ENCODE measurements at regions not wholly inside any gene's neighbourhood (a gene's known extent, or its start where the extent isn't known, plus 50 kb on each side); places are given as distances from the start of the nearest gene placed in this dataset.

- H3K4me3 ChIP-seq (ENCODE audit: low read depth, low read length), result no peak overlapping the region
- no peak for DNase-seq (ENCODE audit: low read depth)
- TF ChIP-seq CTCF (IDR thresholded peaks at IDR 0.05; ENCODE audit: low read depth, low read length) (no peak), MAX (IDR thresholded peaks at IDR 0.05; ENCODE audit: low read depth, low read length) (no peak)
Measured at GRCh38 chr6:27065183-27065582, 182.3 kb upstream of the PRSS16 start.

DNA sequence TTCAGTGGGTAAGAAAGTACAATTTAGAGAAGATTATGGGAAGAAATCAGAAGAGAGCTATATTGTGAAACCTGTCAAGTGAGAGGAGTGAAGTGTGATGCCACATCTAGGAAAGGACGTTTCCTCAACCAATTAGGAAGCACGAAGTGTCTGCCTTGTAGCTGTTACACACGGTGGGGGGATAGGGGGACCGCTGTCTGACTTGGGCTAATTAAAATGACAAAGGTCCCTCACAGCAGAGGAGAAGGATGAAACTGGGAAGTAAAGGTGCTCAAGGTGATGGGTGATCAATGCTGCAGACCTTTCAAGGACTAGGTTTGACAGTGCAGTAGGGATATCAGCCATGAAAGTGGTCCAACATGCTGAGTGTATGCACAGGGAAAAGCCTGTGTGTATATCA is 181.1 kb upstream of the PRSS16 start:
- TF ChIP-seq CTCF (IDR thresholded peaks at IDR 0.05; ENCODE audit: low read depth, low read length), result no peak
- TF ChIP-seq MAX (IDR thresholded peaks at IDR 0.05; ENCODE audit: low read depth, low read length), result no peak
- TF ChIP-seq POLR2A (IDR thresholded peaks at IDR 0.05; ENCODE audit: extremely low read depth, insufficient read length), result no peak
- H3K4me3 ChIP-seq (ENCODE audit: low read depth, low read length), result no peak overlapping the region
- DNase-seq (ENCODE audit: low read depth), result no peak

DNA sequence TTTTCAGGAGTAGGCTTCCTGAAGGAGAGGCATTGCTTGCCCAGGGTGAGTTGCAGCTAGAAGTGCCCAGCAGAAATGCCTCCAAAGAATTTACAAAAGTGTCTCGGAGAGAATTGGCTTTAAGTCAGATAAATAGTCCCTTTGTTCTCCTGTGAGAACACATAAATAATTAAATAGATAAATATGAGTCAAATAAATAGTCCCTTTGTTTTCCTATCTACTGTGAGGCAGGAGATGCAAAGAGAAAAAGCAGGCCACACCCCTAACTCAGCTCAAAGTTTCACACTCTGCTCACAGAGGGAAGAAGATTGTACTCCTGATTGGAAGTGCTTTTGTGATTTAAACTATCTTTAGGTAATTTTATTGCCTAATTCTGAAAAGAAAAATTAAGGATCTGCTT is 180.7 kb upstream of the PRSS16 start:
- no peak for TF ChIP-seq CTCF (IDR thresholded peaks at IDR 0.05; ENCODE audit: low read depth, low read length)
- no peak for TF ChIP-seq MAX (IDR thresholded peaks at IDR 0.05; ENCODE audit: low read depth, low read length)
- no peak for TF ChIP-seq POLR2A (IDR thresholded peaks at IDR 0.05; ENCODE audit: extremely low read depth, insufficient read length)
- no peak for TF ChIP-seq MYC (IDR thresholded peaks at IDR 0.05; ENCODE audit: low read depth, low read length)
- H3K4me3 ChIP-seq (ENCODE audit: low read depth, low read length), result no peak overlapping the region
- no peak for DNase-seq (ENCODE audit: low read depth)

- TF ChIP-seq MAX (IDR thresholded peaks at IDR 0.05; ENCODE audit: low read depth, low read length) (no peak), CTCF (IDR thresholded peaks at IDR 0.05; ENCODE audit: low read depth, low read length) (no peak)
- no peak for DNase-seq (ENCODE audit: low read depth)
- no peak overlapping the region for H3K4me3 ChIP-seq (ENCODE audit: low read depth, low read length)
Measured at GRCh38 chr6:27073441-27073840, 174.1 kb upstream of the PRSS16 start.

- H3K4me3 ChIP-seq (ENCODE audit: low read depth, low read length), result no peak overlapping the region
- TF ChIP-seq POLR2A (IDR thresholded peaks at IDR 0.05; ENCODE audit: extremely low read depth, insufficient read length) (no peak), CTCF (IDR thresholded peaks at IDR 0.05; ENCODE audit: low read depth, low read length) (no peak), MYC (IDR thresholded peaks at IDR 0.05; ENCODE audit: low read depth, low read length) (no peak), MAX (IDR thresholded peaks at IDR 0.05; ENCODE audit: low read depth, low read length) (no peak)
- DNase-seq (ENCODE audit: low read depth), result no peak
Measured at GRCh38 chr6:27076116-27076515, 171.4 kb upstream of the PRSS16 start.

DNA sequence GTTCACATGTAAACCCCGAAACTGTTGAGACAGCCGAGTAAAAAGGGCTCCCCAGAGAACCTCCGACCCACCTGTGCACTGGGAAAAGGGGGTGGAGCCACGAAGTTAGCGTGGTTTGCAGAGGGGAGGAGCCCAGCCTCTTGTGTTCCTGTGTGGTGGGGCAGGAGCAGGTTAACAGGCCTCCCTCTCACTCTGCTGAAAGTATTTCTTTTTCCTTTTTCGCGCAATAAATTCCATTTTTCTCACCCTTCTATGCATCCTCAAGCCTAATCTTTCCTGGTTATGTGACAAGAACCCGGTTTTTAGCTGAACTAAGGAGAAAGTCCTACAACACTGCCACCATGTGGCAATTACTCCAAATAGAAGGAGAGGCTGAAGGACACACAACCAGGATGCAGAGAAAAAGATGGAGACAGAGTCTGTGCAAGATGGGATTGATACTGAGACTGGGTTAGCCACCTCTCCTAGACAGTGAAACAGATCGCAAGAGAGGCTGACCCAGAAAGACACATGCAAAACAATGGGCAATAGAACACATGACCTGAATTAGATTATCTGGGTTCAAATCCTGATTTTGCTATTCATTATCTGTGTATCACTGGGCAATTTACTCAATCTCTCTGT is 168.7 kb upstream of the PRSS16 start:
- peak overlapping the region; percentile 60 for H3K4me3 ChIP-seq (ENCODE audit: low read depth, low read length)
- TF ChIP-seq MYC (IDR thresholded peaks at IDR 0.05; ENCODE audit: low read depth, low read length) (no peak), CTCF (IDR thresholded peaks at IDR 0.05; ENCODE audit: low read depth, low read length) (peak; percentile 61)
- DNase-seq (ENCODE audit: low read depth), result peak; percentile 78

Data from NB4 (cell line).